SH-SY5Y (cell line): ENCODE measurements at regions not wholly inside any gene's neighbourhood (a gene's known extent, or its start where the extent isn't known, plus 50 kb on each side); places are given as distances from the start of the nearest gene placed in this dataset.

ENCODE experiments used
- GATA2 ChIP-seq: IDR thresholded peaks from 2 replicates; pipeline ENCODE4 v1.6.1; 2011; ENCODE audit warnings: mild to moderate bottlenecking, low read depth, low read length
- GATA3 ChIP-seq: IDR thresholded peaks from 2 replicates; pipeline ENCODE4 v1.6.1; 2011; ENCODE audit warnings: low read depth, mild to moderate bottlenecking, low read length, moderate library complexity

- TF ChIP-seq GATA3 (no peak), GATA2 (peak; percentile 27; the same call in 1 of the 2 replicates)
Measured at GRCh38 chr1:218588540-218589172, 243.5 kb downstream of the TGFB2 start.
